AG04449 (cell line): ENCODE measurements at regions not wholly inside any gene's neighbourhood (a gene's known extent, or its start where the extent isn't known, plus 50 kb on each side); places are given as distances from the start of the nearest gene placed in this dataset.

Source experiments
- CTCF ChIA-PET: fragments of 350-600 bp; formaldehyde crosslinking; extraction: SDS; loops from one replicate; lab custom pipeline; 2021; ENCODE audit warnings: antibody characterized with exemption; lab: Yijun Ruan, JAX
- POLR2A ChIA-PET: fragments of 400-600, 350-600 bp; formaldehyde crosslinking; extraction: SDS; loops from one replicate; lab custom pipeline; 2020; ENCODE audit warnings: antibody characterized with exemption, inconsistent platforms; lab: Yijun Ruan, JAX
- DNase-seq: peaks from one replicate; pipeline ENCODE4 v3.0.0-alpha.2; 2010; ENCODE audit warnings: low read depth, low spot score
- H3K4me3 ChIP-seq: 2 replicates; pipeline ENCODE4 v1.5.1; 2011; ENCODE audit warnings: low read depth, mild to moderate bottlenecking, control low read depth, low read length
- TF ChIP-seq, protein P1 (sequence below): IDR thresholded peaks from one replicate; pipeline ENCODE4 v1.5.1; 2011; ENCODE audit warnings: mild to moderate bottlenecking, moderate library complexity, low read length, control low read depth, inconsistent platforms; ENCODE audit not compliant: insufficient read depth; ENCODE audit errors: missing control alignments

GRCh38 chr5:119829341-119829740, 200.0 kb downstream of the FAM170A start:
- no peak overlapping the region for H3K4me3 ChIP-seq
- POLR2A ChIA-PET = no interaction called here
- CTCF ChIA-PET = no interaction called here
- no peak for DNase-seq
- TF ChIP-seq, protein P1, sequence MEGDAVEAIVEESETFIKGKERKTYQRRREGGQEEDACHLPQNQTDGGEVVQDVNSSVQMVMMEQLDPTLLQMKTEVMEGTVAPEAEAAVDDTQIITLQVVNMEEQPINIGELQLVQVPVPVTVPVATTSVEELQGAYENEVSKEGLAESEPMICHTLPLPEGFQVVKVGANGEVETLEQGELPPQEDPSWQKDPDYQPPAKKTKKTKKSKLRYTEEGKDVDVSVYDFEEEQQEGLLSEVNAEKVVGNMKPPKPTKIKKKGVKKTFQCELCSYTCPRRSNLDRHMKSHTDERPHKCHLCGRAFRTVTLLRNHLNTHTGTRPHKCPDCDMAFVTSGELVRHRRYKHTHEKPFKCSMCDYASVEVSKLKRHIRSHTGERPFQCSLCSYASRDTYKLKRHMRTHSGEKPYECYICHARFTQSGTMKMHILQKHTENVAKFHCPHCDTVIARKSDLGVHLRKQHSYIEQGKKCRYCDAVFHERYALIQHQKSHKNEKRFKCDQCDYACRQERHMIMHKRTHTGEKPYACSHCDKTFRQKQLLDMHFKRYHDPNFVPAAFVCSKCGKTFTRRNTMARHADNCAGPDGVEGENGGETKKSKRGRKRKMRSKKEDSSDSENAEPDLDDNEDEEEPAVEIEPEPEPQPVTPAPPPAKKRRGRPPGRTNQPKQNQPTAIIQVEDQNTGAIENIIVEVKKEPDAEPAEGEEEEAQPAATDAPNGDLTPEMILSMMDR = no peak

DNA sequence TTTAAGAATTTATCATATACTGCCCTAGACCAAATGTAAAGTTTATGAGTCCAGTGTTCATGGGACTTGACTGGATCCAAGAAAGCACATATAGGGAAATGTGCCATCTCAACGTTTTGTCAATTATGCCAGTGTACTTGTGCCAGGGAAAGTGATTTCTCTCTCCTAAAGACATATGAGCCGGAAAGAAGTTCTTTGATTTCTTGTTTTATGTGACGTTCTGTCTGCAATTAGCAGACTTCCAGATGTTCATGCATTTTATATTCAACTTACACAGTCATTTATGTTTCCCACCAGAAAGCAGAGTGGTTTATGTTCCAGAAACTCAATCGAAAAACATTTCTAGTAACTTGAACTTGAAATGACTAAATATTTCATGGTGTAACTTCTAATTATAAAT, 203.8 kb downstream of the FAM170A start:
- TF ChIP-seq, protein P1 = no peak
- H3K4me3 ChIP-seq = no peak overlapping the region
- ChIA-PET POLR2A (no interaction called here), CTCF (no interaction called here)
- DNase-seq = no peak

DNA sequence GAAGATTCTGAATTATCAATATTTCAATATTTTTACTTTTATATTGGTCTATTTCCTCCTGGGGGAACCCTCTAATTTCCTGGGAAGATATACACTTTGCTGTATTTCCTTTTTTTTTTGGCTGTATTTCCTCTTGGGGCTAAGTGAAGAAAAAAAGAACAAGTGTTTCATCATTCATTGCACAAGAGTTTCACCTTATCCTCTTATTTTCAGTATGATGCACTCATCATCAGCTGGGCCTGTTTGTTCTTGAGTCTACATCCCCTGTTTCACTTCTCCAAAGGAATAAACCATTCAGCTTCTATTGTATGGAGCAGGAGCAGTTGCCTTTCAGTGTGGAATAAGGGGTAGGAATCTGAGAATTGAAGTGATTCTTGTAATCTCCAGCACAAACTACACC, 210.8 kb downstream of the FAM170A start:
- H3K4me3 ChIP-seq = no peak overlapping the region
- TF ChIP-seq, protein P1 = no peak
- no peak for DNase-seq
- POLR2A ChIA-PET = no interaction called here
- CTCF ChIA-PET = no interaction called here

DNA sequence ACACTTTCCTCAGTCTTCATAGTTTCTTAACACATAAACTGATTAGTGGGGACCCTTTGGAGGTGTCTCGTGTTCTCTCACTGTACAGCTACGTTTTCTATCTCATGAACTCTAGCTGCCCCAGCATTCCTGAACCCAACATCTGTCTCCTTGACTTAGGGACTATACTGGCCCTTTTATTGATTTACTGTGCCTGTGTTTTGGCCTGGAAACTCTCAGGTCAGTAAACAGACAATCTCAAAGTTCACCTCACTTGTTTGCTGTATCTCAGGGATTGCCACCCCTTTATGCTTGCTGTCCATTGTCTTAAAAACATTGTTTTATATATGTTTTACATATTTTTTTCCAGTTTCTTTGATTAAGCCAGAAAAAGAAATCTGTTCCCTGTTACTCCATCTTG, 222.8 kb downstream of the FAM170A start:
- no peak overlapping the region for H3K4me3 ChIP-seq
- ChIA-PET POLR2A (no interaction called here), CTCF (no interaction called here)
- no peak for DNase-seq
- TF ChIP-seq, protein P1 = no peak

DNA sequence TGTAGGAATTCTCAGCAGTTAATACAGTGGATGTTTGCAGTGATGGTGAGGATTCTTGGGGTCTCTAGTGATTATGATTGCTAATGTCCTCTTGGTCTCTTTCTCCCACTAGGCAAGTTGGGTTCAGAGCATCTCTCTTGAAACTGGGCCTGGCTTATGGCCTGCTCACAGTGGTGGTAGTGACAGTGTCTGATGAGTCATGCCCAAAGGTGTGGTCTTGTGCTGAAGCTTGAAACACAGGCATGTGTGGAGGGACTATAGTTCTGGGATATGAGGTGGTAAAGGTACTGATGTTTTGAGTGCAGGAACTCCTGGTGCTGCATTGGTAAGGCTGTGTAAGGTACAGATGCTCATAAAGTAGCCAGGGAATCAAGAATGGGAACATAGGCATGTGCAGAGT, 231.1 kb downstream of the FAM170A start:
- DNase-seq = no peak
- no peak overlapping the region for H3K4me3 ChIP-seq
- POLR2A ChIA-PET = no interaction called here
- CTCF ChIA-PET = no interaction called here
- TF ChIP-seq, protein P1 = no peak

DNA sequence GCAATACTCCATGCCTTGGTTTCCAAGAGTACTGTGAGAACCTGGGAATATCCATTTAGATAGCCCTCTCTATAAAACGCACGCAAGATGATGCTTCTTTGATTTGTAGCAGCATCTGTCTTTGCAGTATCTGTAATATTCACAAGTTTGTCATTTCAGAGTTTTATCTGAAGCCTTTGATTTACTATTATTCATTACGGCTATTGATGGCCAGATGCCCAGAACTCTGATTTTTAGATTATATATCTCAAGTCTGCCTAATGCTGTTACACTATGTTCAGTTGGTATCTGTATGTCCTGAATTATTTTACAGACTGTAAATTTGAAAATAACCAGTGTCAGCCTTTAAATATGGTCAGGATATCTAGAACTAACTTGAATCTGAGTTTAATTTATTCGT, 233.3 kb downstream of the FAM170A start:
- ChIA-PET CTCF (no interaction called here), POLR2A (no interaction called here)
- DNase-seq = no peak

More for the DNA sequence above, 233.3 kb downstream of the FAM170A start:
- TF ChIP-seq, protein P1 = no peak
- no peak overlapping the region for H3K4me3 ChIP-seq
